ENCODE measurements at regions not wholly inside any gene's neighbourhood (a gene's known extent, or its start where the extent isn't known, plus 50 kb on each side); places are given as distances from the start of the nearest gene placed in this dataset.

DNA sequence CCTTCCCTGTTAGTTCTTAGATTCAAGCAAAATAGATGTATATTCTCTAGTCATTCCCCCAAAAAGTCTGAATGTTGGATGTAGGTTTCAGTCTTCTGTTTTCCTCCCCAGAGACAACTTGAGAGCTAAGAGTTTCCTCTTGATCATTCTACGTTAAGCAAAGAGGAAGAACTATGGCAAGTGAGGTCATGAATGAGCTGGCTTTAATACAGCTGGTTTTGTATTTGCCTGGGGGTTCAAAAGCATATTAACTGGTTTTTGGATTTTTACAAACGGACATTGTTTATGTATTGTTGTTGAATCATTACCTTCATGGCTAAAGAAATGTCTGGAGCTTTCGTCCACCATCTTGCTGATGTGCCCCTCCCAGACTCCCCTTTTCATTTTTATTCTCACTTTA, 916.7 kb upstream of the POU3F4 start:
- Histone ChIP-seq H3K4ac (ENCODE audit: low read depth, low read length) (no peak overlapping the region), H3K14ac (ENCODE audit: low read length) (no peak overlapping the region), H3K79me2 (ENCODE audit: control insufficient read depth, insufficient read depth, low read length, poor library complexity) (no peaks in the 10 kb centered on the region), H3K79me1 (ENCODE audit: low read length) (no peaks in the 10 kb centered on the region), H3K9ac (ENCODE audit: low read length) (no peak overlapping the region), H2BK120ac (ENCODE audit: insufficient read depth, low read length, poor library complexity) (no peak overlapping the region), H3K4me1 (ENCODE audit: control insufficient read depth in 1 of 2, insufficient read depth in 2 of 2, low read length in 2 of 2) (no peaks in the 10 kb centered on the region), H3K27me3 (ENCODE audit: insufficient read depth, low read length) (no peaks in the 10 kb centered on the region), H3K9me3 (ENCODE audit: insufficient read depth, low read depth, low read length) (no peaks in the 10 kb centered on the region), H4K8ac (ENCODE audit: low read depth, low read length) (no peak overlapping the region), H3K4me3 (ENCODE audit: low read depth, low read length) (no peak overlapping the region), H2BK12ac (ENCODE audit: low read length) (no peak overlapping the region), H2BK5ac (ENCODE audit: low read depth, low read length, poor library complexity) (no peak overlapping the region), H2AFZ (ENCODE audit: insufficient read depth, low read length, poor library complexity) (no peak overlapping the region), H3K27ac (ENCODE audit: low read depth, low read length) (no peak overlapping the region), H4K91ac (ENCODE audit: low read depth, low read length) (no peak overlapping the region), H4K12ac (ENCODE audit: low read depth, low read length) (no peak overlapping the region), H2AK5ac (ENCODE audit: low read length) (no peak overlapping the region), H3K36me3 (ENCODE audit: control insufficient read depth in 1 of 2, insufficient read depth in 2 of 2, low read length in 2 of 2) (no peaks in the 10 kb centered on the region), H3K18ac (ENCODE audit: low read length) (no peak overlapping the region), H3K4me2 (ENCODE audit: low read length) (no peak overlapping the region), H3K23ac (ENCODE audit: low read length) (no peak overlapping the region)
- no peak for DNase-seq
- WGBS (ENCODE audit: extremely low coverage, insufficient coverage, insufficient read length), result no CpG with 5 or more reads among the region's 3 CpGs

GRCh38 chrX:82626978-82627377, 881.1 kb upstream of the POU3F4 start:
- no peaks in the 10 kb centered on the region for H3K27me3 ChIP-seq (ENCODE audit: insufficient read depth, low read length)
- H3K79me1 ChIP-seq (ENCODE audit: low read length), result no peaks in the 10 kb centered on the region
- H4K12ac ChIP-seq (ENCODE audit: low read depth, low read length), result no peak overlapping the region
- H3K4me2 ChIP-seq (ENCODE audit: low read length), result no peak overlapping the region
- no peak overlapping the region for H4K91ac ChIP-seq (ENCODE audit: low read depth, low read length)
- no peak for DNase-seq
- H3K9me3 ChIP-seq (ENCODE audit: insufficient read depth, low read depth, low read length), result no peaks in the 10 kb centered on the region
- no peak overlapping the region for H2BK5ac ChIP-seq (ENCODE audit: low read depth, low read length, poor library complexity)
- H2AFZ ChIP-seq (ENCODE audit: insufficient read depth, low read length, poor library complexity), result no peak overlapping the region
- H3K27ac ChIP-seq (ENCODE audit: low read depth, low read length), result no peak overlapping the region
- H2BK12ac ChIP-seq (ENCODE audit: low read length), result no peak overlapping the region
- no peak overlapping the region for H3K23ac ChIP-seq (ENCODE audit: low read length)
- WGBS (ENCODE audit: extremely low coverage, insufficient coverage, insufficient read length), result no CpG with 5 or more reads among the region's 1 CpG
- H3K36me3 ChIP-seq (ENCODE audit: control insufficient read depth in 1 of 2, insufficient read depth in 2 of 2, low read length in 2 of 2), result no peaks in the 10 kb centered on the region
- H3K4me1 ChIP-seq (ENCODE audit: control insufficient read depth in 1 of 2, insufficient read depth in 2 of 2, low read length in 2 of 2), result no peaks in the 10 kb centered on the region
- H3K79me2 ChIP-seq (ENCODE audit: control insufficient read depth, insufficient read depth, low read length, poor library complexity), result no peaks in the 10 kb centered on the region
- no peak overlapping the region for H3K9ac ChIP-seq (ENCODE audit: low read length)
- no peak overlapping the region for H3K4ac ChIP-seq (ENCODE audit: low read depth, low read length)
- no peak overlapping the region for H2BK120ac ChIP-seq (ENCODE audit: insufficient read depth, low read length, poor library complexity)
- H2AK5ac ChIP-seq (ENCODE audit: low read length), result no peak overlapping the region
- H4K8ac ChIP-seq (ENCODE audit: low read depth, low read length), result no peak overlapping the region
- H3K4me3 ChIP-seq (ENCODE audit: low read depth, low read length), result no peak overlapping the region
- H3K18ac ChIP-seq (ENCODE audit: low read length), result no peak overlapping the region
- H3K14ac ChIP-seq (ENCODE audit: low read length), result no peak overlapping the region

GRCh38 chrX:82627568-82627967, 880.5 kb upstream of the POU3F4 start:
- Histone ChIP-seq H2AFZ (ENCODE audit: insufficient read depth, low read length, poor library complexity) (no peak overlapping the region), H3K27me3 (ENCODE audit: insufficient read depth, low read length) (no peaks in the 10 kb centered on the region), H3K9ac (ENCODE audit: low read length) (no peak overlapping the region), H2BK120ac (ENCODE audit: insufficient read depth, low read length, poor library complexity) (no peak overlapping the region), H3K23ac (ENCODE audit: low read length) (no peak overlapping the region), H2BK12ac (ENCODE audit: low read length) (no peak overlapping the region), H4K8ac (ENCODE audit: low read depth, low read length) (no peak overlapping the region), H3K4me1 (ENCODE audit: control insufficient read depth in 1 of 2, insufficient read depth in 2 of 2, low read length in 2 of 2) (no peaks in the 10 kb centered on the region), H3K18ac (ENCODE audit: low read length) (no peak overlapping the region), H4K91ac (ENCODE audit: low read depth, low read length) (no peak overlapping the region), H3K4me3 (ENCODE audit: low read depth, low read length) (no peak overlapping the region), H3K36me3 (ENCODE audit: control insufficient read depth in 1 of 2, insufficient read depth in 2 of 2, low read length in 2 of 2) (no peaks in the 10 kb centered on the region), H3K4ac (ENCODE audit: low read depth, low read length) (no peak overlapping the region), H3K79me2 (ENCODE audit: control insufficient read depth, insufficient read depth, low read length, poor library complexity) (no peaks in the 10 kb centered on the region), H2AK5ac (ENCODE audit: low read length) (no peak overlapping the region), H3K9me3 (ENCODE audit: insufficient read depth, low read depth, low read length) (no peaks in the 10 kb centered on the region), H3K14ac (ENCODE audit: low read length) (no peak overlapping the region), H3K79me1 (ENCODE audit: low read length) (no peaks in the 10 kb centered on the region), H2BK5ac (ENCODE audit: low read depth, low read length, poor library complexity) (no peak overlapping the region), H3K27ac (ENCODE audit: low read depth, low read length) (no peak overlapping the region), H3K4me2 (ENCODE audit: low read length) (no peak overlapping the region), H4K12ac (ENCODE audit: low read depth, low read length) (no peak overlapping the region)
- DNase-seq, result no peak
- no CpG with 5 or more reads among the region's 4 CpGs for WGBS (ENCODE audit: extremely low coverage, insufficient coverage, insufficient read length)

DNA sequence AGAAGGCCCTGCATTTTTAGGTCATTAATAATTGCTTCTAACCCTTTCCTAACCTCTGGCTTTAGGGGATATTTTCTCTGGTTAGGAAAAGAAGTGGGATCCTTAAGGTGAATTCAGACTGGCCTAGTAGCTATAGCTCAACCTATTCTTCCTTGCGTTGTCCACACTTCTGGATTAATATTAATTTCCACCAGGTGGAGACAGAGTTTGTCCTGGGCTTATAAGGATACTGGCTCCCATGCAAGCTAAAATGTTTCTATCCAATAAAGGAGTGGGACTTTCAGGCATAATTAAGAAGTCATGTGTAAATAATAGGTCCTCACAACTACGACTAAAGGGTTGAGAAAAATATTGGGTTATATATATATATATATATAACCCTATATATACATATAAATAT, 860.0 kb upstream of the POU3F4 start:
- H3K14ac ChIP-seq (ENCODE audit: low read length), result no peak overlapping the region
- H3K9ac ChIP-seq (ENCODE audit: low read length), result no peak overlapping the region
- H3K79me2 ChIP-seq (ENCODE audit: control insufficient read depth, insufficient read depth, low read length, poor library complexity), result no peaks in the 10 kb centered on the region
- H3K27me3 ChIP-seq (ENCODE audit: insufficient read depth, low read length), result no peaks in the 10 kb centered on the region
- no peak overlapping the region for H4K12ac ChIP-seq (ENCODE audit: low read depth, low read length)
- H2AFZ ChIP-seq (ENCODE audit: insufficient read depth, low read length, poor library complexity), result no peak overlapping the region
- no peak overlapping the region for H3K4me3 ChIP-seq (ENCODE audit: low read depth, low read length)
- H3K4me1 ChIP-seq (ENCODE audit: control insufficient read depth in 1 of 2, insufficient read depth in 2 of 2, low read length in 2 of 2), result no peaks in the 10 kb centered on the region
- no peak overlapping the region for H3K23ac ChIP-seq (ENCODE audit: low read length)
- H2BK12ac ChIP-seq (ENCODE audit: low read length), result no peak overlapping the region
- no CpG with 5 or more reads among the region's 2 CpGs for WGBS (ENCODE audit: extremely low coverage, insufficient coverage, insufficient read length)
- no peak overlapping the region for H2BK5ac ChIP-seq (ENCODE audit: low read depth, low read length, poor library complexity)
- DNase-seq, result peak in 1 of 2 donors; percentile 1
- H3K9me3 ChIP-seq (ENCODE audit: insufficient read depth, low read depth, low read length), result no peaks in the 10 kb centered on the region
- no peak overlapping the region for H3K18ac ChIP-seq (ENCODE audit: low read length)
- H2BK120ac ChIP-seq (ENCODE audit: insufficient read depth, low read length, poor library complexity), result no peak overlapping the region
- H2AK5ac ChIP-seq (ENCODE audit: low read length), result no peak overlapping the region
- H4K8ac ChIP-seq (ENCODE audit: low read depth, low read length), result no peak overlapping the region
- no peak overlapping the region for H3K4me2 ChIP-seq (ENCODE audit: low read length)
- H3K79me1 ChIP-seq (ENCODE audit: low read length), result no peaks in the 10 kb centered on the region
- H3K27ac ChIP-seq (ENCODE audit: low read depth, low read length), result no peak overlapping the region
- H3K4ac ChIP-seq (ENCODE audit: low read depth, low read length), result no peak overlapping the region
- H4K91ac ChIP-seq (ENCODE audit: low read depth, low read length), result no peak overlapping the region
- H3K36me3 ChIP-seq (ENCODE audit: control insufficient read depth in 1 of 2, insufficient read depth in 2 of 2, low read length in 2 of 2), result no peaks in the 10 kb centered on the region
